ENCODE measurements at regions not wholly inside any gene's neighbourhood (a gene's known extent, or its start where the extent isn't known, plus 50 kb on each side); places are given as distances from the start of the nearest gene placed in this dataset.
A peak's percentile ranks its signal among the peaks of the same experiment; 100 is the strongest.
"Not testable (repeated sequence)": the region's sequence is repeated elsewhere in the genome, so short reads cannot be mapped to it uniquely, and the experiment has no call there.

- no peak for DNase-seq (ENCODE audit: low spot score)
Measured at GRCh38 chr1:90864681-90865080, 147.6 kb upstream of the BARHL2 start.

- DNase-seq (ENCODE audit: low spot score): no peak
Measured at GRCh38 chr1:90862782-90863181, 145.7 kb upstream of the BARHL2 start.

- DNase-seq (ENCODE audit: low spot score): not testable (repeated sequence)
Measured at GRCh38 chr1:90861421-90861820, 144.3 kb upstream of the BARHL2 start.

- DNase-seq (ENCODE audit: low spot score): no peak
Measured at GRCh38 chr1:90856463-90857007, 139.4 kb upstream of the BARHL2 start.

- no peak for DNase-seq (ENCODE audit: low spot score)
Measured at GRCh38 chr1:90854397-90854924, 137.4 kb upstream of the BARHL2 start.

- no peak for DNase-seq (ENCODE audit: low spot score)
Measured at GRCh38 chr1:90851711-90852050, 134.6 kb upstream of the BARHL2 start.

- peak; percentile 77 for DNase-seq (ENCODE audit: low spot score)
Measured at GRCh38 chr1:90850898-90851710, 134.0 kb upstream of the BARHL2 start.

GRCh38 chr1:90850181-90850897 is 133.2 kb upstream of the BARHL2 start:
- DNase-seq (ENCODE audit: low spot score): peak; percentile 40

- no peak for DNase-seq (ENCODE audit: low spot score)
Measured at GRCh38 chr1:90841473-90841872, 124.4 kb upstream of the BARHL2 start.

GRCh38 chr1:90840352-90840751 is 123.2 kb upstream of the BARHL2 start:
- DNase-seq (ENCODE audit: low spot score): no peak

- no peak for DNase-seq (ENCODE audit: low spot score)
Measured at GRCh38 chr1:90839323-90839722, 122.2 kb upstream of the BARHL2 start.

GRCh38 chr1:90838720-90839119 is 121.6 kb upstream of the BARHL2 start:
- no peak for DNase-seq (ENCODE audit: low spot score)

GRCh38 chr1:90837420-90837819 is 120.3 kb upstream of the BARHL2 start:
- no peak for DNase-seq (ENCODE audit: low spot score)

- no peak for DNase-seq (ENCODE audit: low spot score)
Measured at GRCh38 chr1:90836345-90836679, 119.2 kb upstream of the BARHL2 start.

GRCh38 chr1:90835661-90836344 is 118.7 kb upstream of the BARHL2 start:
- DNase-seq (ENCODE audit: low spot score): no peak

GRCh38 chr1:90834886-90835660 is 118.0 kb upstream of the BARHL2 start:
- DNase-seq (ENCODE audit: low spot score): no peak

GRCh38 chr1:90834354-90834885 is 117.3 kb upstream of the BARHL2 start:
- no peak for DNase-seq (ENCODE audit: low spot score)

GRCh38 chr1:90833466-90834110 is 116.5 kb upstream of the BARHL2 start:
- DNase-seq (ENCODE audit: low spot score): no peak

- no peak for DNase-seq (ENCODE audit: low spot score)
Measured at GRCh38 chr1:90831910-90832309, 114.8 kb upstream of the BARHL2 start.

GRCh38 chr1:90826834-90827233 is 109.7 kb upstream of the BARHL2 start:
- no peak for DNase-seq (ENCODE audit: low spot score)

GRCh38 chr1:90826024-90826423 is 108.9 kb upstream of the BARHL2 start:
- DNase-seq (ENCODE audit: low spot score): no peak

Measured in SW480 (cell line).